K562 (cell line): ENCODE measurements at regions not wholly inside any gene's neighbourhood (a gene's known extent, or its start where the extent isn't known, plus 50 kb on each side); places are given as distances from the start of the nearest gene placed in this dataset.

Source experiments
- ARID2 ChIP-seq: fragments of 450-650 bp; IDR thresholded peaks from 2 replicates; pipeline ENCODE4 v1.6.1; 2017; ENCODE audit warnings: antibody characterized with exemption, mild to moderate bottlenecking
- BHLHE40 ChIP-seq: IDR thresholded peaks from 2 replicates; pipeline ENCODE4 v1.6.1; 2011; ENCODE audit warnings: low read length, improper control_type of control experiment
- CCAR2 ChIP-seq: fragments of 200-400 bp; formaldehyde crosslinking; IDR thresholded peaks from 2 replicates; pipeline ENCODE4 v1.6.1; 2017; ENCODE audit warnings: mild to moderate bottlenecking, low read depth, low read length
- ELK1 ChIP-seq: sonication (generic); formaldehyde crosslinking; IDR thresholded peaks from 2 replicates; pipeline ENCODE4 v1.8.1; 2022; ENCODE audit warnings: missing genetic modification reagents
- GTF3C2 ChIP-seq: IDR thresholded peaks from 3 replicates; pipeline ENCODE4 v1.6.1; 2011; ENCODE audit warnings: borderline replicate concordance, mild to moderate bottlenecking, moderate library complexity; ENCODE audit not compliant: insufficient read length; ENCODE audit errors: extremely low read depth
- IFI16 ChIP-seq: fragments of 250-450 bp; sonication (Bioruptor Pico); IDR thresholded peaks from 2 replicates; pipeline ENCODE4 v2.1.2; 2022; ENCODE audit warnings: mild to moderate bottlenecking, inconsistent platforms
- KLF16 ChIP-seq: IDR thresholded peaks from 2 replicates; pipeline ENCODE4 v1.6.1; 2016; ENCODE audit warnings: antibody characterized with exemption
- ZBTB33 ChIP-seq: sonication (generic); formaldehyde crosslinking; IDR thresholded peaks from 2 replicates; pipeline ENCODE4 v1.8.1; 2023; ENCODE audit warnings: mild to moderate bottlenecking, missing genetic modification reagents
- ZC3H8 ChIP-seq: fragments of 450-650 bp; IDR thresholded peaks from 2 replicates; pipeline ENCODE4 v1.6.1; 2017
- ZFP91 ChIP-seq: sonication (generic); formaldehyde crosslinking; IDR thresholded peaks from 2 replicates; pipeline ENCODE4 v1.8.0; 2022; ENCODE audit warnings: mild to moderate bottlenecking, missing genetic modification reagents
- ZNF280A ChIP-seq: fragments of 450-650 bp; IDR thresholded peaks from 2 replicates; pipeline ENCODE4 v1.6.1; 2018; ENCODE audit warnings: mild to moderate bottlenecking, low read depth; ENCODE audit not compliant: partially characterized antibody
- ZNF609 ChIP-seq: sonication (generic); formaldehyde crosslinking; IDR thresholded peaks from 2 replicates; pipeline ENCODE4 v1.8.1; 2023; ENCODE audit warnings: missing genetic modification reagents, mild to moderate bottlenecking, borderline replicate concordance

- no peak for TF ChIP-seq ZNF609 (CRISPR knock-in tag)
- TF ChIP-seq ZNF280A, result no peak
- TF ChIP-seq KLF16, result no peak
- no peak for TF ChIP-seq ELK1 (CRISPR knock-in tag)
- TF ChIP-seq CCAR2, result no peak
- TF ChIP-seq BHLHE40, result no peak
- TF ChIP-seq ZC3H8, result no peak
- no peak for TF ChIP-seq ARID2
- TF ChIP-seq ZFP91, result no peak
- no peak for TF ChIP-seq IFI16
- TF ChIP-seq ZBTB33 (CRISPR knock-in tag), result no peak
- TF ChIP-seq GTF3C2, result no peak
These were observed 149.3 kb upstream of the DPP6 start (continued) for GRCh38 chr7:153902862-153903261.
